COLO668 (cell line): ENCODE measurements at regions not wholly inside any gene's neighbourhood (a gene's known extent, or its start where the extent isn't known, plus 50 kb on each side); places are given as distances from the start of the nearest gene placed in this dataset.
"Not testable (repeated sequence)": the region's sequence is repeated elsewhere in the genome, so short reads cannot be mapped to it uniquely, and the experiment has no call there.

Experiments
- DNase-seq: peaks from one replicate; lab custom pipeline; 2025; ENCODE audit not compliant: unreplicated experiment; lab: John Stamatoyannopoulos, UW

- no peak for DNase-seq
Measured at GRCh38 chr16:48008011-48008525, 147.7 kb downstream of the ABCC12 start.

- DNase-seq: no peak
Measured at GRCh38 chr16:48004141-48004695, 151.6 kb downstream of the ABCC12 start.

- no peak for DNase-seq
Measured at GRCh38 chr16:48003206-48003907, 152.4 kb downstream of the ABCC12 start.

GRCh38 chr16:48001324-48001895 is 154.4 kb downstream of the ABCC12 start:
- no peak for DNase-seq

- DNase-seq: no peak
Measured at GRCh38 chr16:48000622-48001021, 155.2 kb downstream of the ABCC12 start.

- no peak for DNase-seq
Measured at GRCh38 chr16:47999595-47999994, 156.2 kb downstream of the ABCC12 start.

- no peak for DNase-seq
Measured at GRCh38 chr16:47995354-47995753, 160.4 kb downstream of the ABCC12 start.

- peak; percentile 46 for DNase-seq
Measured at GRCh38 chr16:47991491-47991890, 164.3 kb downstream of the ABCC12 start.

GRCh38 chr16:47990676-47991075 is 165.1 kb downstream of the ABCC12 start:
- DNase-seq: no peak

- DNase-seq: no peak
Measured at GRCh38 chr16:47987136-47987535, 168.7 kb downstream of the ABCC12 start.

- DNase-seq: no peak
Measured at GRCh38 chr16:47986031-47986430, 169.8 kb downstream of the ABCC12 start.

GRCh38 chr16:47984669-47985068 is 171.1 kb downstream of the ABCC12 start:
- DNase-seq: no peak

- DNase-seq: no peak
Measured at GRCh38 chr16:47983999-47984580, 171.7 kb downstream of the ABCC12 start.

GRCh38 chr16:47980212-47980611 is 175.6 kb downstream of the ABCC12 start:
- no peak for DNase-seq

- DNase-seq: no peak
Measured at GRCh38 chr16:47979616-47980182, 176.1 kb downstream of the ABCC12 start.

- DNase-seq: no peak
Measured at GRCh38 chr16:47979164-47979520, 176.7 kb downstream of the ABCC12 start.

- DNase-seq: no peak
Measured at GRCh38 chr16:47978491-47979163, 177.2 kb downstream of the ABCC12 start.

GRCh38 chr16:47977802-47978201 is 178.0 kb downstream of the ABCC12 start:
- DNase-seq: no peak

- DNase-seq: no peak
Measured at GRCh38 chr16:47976636-47977210, 179.1 kb downstream of the ABCC12 start.

- not testable (repeated sequence) for DNase-seq
Measured at GRCh38 chr16:47974971-47975370, 180.8 kb downstream of the ABCC12 start.

GRCh38 chr16:47973552-47973951 is 182.2 kb downstream of the ABCC12 start:
- no peak for DNase-seq
